Activated T-helper 17 cell treated with anti-CD3 and anti-CD28 coated beads, Interleukin-2, amount 50 U/mL, for 72 hours (primary cell): ENCODE measurements at regions not wholly inside any gene's neighbourhood (a gene's known extent, or its start where the extent isn't known, plus 50 kb on each side); places are given as distances from the start of the nearest gene placed in this dataset.

Experiments used
- ATAC-seq: fragments of 150-1000 bp; cut with Tn5 transposase; replicated peaks from 2 replicates; pipeline ENCODE4 v1.10.0; 2021; ENCODE audit warnings: mild to moderate bottlenecking, moderate library complexity
- H3K27ac Mint-ChIP-seq: one replicate; pipeline ENCODE4 v1.8.0; 2022; ENCODE audit warnings: mixed read lengths
- H3K27me3 Mint-ChIP-seq: one replicate; pipeline ENCODE4 v1.8.0; 2022; ENCODE audit warnings: mixed read lengths
- H3K36me3 Mint-ChIP-seq: one replicate; pipeline ENCODE4 v1.8.0; 2022; ENCODE audit warnings: low read depth, mild to moderate bottlenecking, mixed read lengths
- H3K4me1 Mint-ChIP-seq: one replicate; pipeline ENCODE4 v1.8.0; 2022; ENCODE audit warnings: mixed read lengths
- H3K4me3 Mint-ChIP-seq: one replicate; pipeline ENCODE4 v1.8.0; 2022; ENCODE audit warnings: mild to moderate bottlenecking, mixed read lengths
- H3K9me3 Mint-ChIP-seq: one replicate; pipeline ENCODE4 v1.8.0; 2022; ENCODE audit warnings: mixed read lengths

DNA sequence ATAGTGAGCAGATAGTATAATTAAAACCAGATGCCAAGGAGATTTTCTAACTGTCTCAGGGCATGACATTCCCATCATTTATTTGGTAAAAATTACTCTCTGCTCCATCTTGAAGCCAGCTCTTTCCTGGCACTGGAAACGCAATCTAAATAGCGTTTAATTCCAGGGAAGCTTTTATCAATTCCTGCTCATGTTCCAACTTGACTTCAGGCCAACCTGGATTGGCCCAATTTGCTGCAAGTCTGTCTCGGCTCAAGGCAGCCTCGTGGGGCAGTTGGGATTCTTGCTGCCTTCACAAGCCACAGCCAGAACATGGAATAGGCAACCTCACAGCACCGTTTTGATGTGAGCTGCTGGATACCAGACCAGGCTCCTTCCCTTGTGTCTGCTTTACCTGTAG is 1255.9 kb downstream of the TBC1D22A start:
- Mint-ChIP-seq H3K4me3 (no peak overlapping the region), H3K27me3 (peaks cover 39% of the 10 kb centered on the region), H3K36me3 (no peaks in the 10 kb centered on the region), H3K4me1 (no peaks in the 10 kb centered on the region), H3K27ac (no peak overlapping the region), H3K9me3 (peaks cover 20% of the 10 kb centered on the region)
- ATAC-seq: no peak

DNA sequence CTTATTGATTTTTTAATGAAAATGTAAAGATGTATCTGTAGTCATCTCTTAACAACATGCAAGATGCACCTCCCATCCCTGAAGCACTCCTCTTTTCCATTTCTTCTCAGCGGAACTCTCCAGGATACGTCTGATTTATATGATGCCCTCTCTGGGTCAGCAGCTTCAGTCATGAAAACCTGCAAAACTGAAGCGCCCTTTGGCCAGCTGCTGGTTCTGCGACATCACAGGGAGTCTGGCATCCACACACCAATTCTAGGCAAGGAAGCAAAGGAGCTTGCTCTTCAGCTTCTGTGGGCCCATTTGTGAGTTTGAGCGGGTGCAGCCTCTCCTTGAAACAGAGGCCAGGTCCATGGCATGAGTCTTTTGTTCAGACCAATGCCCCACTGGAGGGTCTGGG is 1253.3 kb downstream of the TBC1D22A start:
- H3K27ac Mint-ChIP-seq: no peak overlapping the region
- H3K4me3 Mint-ChIP-seq: no peak overlapping the region
- peaks cover 37% of the 10 kb centered on the region for H3K27me3 Mint-ChIP-seq
- H3K36me3 Mint-ChIP-seq: no peaks in the 10 kb centered on the region
- no peaks in the 10 kb centered on the region for H3K4me1 Mint-ChIP-seq
- ATAC-seq: no peak
- H3K9me3 Mint-ChIP-seq: peaks cover 20% of the 10 kb centered on the region

DNA sequence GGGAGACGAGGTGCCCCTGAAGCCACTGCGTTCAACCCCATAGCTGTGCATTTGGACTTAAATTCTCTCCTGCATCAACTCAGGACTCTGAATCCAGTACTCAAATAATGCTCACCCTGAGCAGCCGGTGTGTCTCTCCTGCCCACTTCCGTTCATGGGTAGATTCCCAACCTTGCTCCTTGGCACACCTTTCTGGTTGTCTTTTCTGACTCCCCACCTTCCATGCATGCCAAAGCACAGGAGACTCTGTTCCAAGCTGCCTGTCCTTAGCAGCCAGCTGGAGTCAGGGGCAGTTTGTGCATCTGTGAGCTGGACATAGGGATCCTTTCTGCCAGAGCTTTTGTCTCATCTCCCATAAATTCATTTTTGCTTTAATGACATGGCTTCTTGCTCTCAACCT is 1242.5 kb downstream of the TBC1D22A start:
- Mint-ChIP-seq H3K4me3 (no peak overlapping the region), H3K9me3 (no peaks in the 10 kb centered on the region), H3K36me3 (no peaks in the 10 kb centered on the region), H3K4me1 (no peaks in the 10 kb centered on the region), H3K27ac (no peak overlapping the region), H3K27me3 (no peaks in the 10 kb centered on the region)
- no peak for ATAC-seq

DNA sequence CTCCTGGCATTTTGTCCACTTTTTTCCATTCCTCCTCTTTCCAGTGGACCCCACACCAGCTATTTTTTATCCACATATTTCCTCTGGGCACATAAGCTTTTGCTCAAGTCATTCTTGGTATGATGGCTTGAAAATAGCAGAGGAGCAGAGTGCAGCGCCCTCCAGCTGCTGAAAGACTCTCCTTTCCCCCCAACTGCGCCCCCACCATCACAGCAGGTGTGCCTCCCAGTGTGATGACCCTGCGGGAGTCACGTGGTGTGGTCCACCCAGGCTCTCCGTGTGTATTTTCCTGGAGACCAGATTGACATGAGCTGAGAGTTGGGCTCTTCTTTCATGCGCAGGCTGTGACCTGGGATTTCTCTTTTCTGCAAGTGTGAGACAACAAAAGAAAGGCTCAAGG is 1241.6 kb downstream of the TBC1D22A start:
- no peak for ATAC-seq

DNA sequence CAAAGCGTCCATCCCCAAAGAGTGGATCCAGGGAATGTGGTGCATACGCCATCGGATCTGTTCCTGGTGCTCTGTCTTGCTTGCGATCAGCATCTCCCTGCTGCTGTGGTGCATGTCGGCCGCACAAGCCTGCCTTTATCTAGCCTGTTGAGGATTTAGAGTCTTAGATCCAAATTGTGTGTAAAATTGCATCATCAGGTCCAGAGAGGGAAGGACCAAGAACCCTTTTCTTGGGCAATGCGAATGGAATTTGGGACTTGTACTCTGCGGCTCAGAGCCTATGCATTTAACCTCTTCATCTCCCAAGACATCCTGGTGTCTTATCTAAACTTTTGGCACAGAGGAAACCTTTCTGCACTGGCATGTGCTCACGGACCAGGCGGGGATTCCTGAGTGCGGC is 1238.7 kb downstream of the TBC1D22A start:
- H3K9me3 Mint-ChIP-seq: no peaks in the 10 kb centered on the region
- H3K36me3 Mint-ChIP-seq: no peaks in the 10 kb centered on the region
- H3K27me3 Mint-ChIP-seq: no peaks in the 10 kb centered on the region
- no peaks in the 10 kb centered on the region for H3K4me1 Mint-ChIP-seq
- H3K27ac Mint-ChIP-seq: no peak overlapping the region
- no peak for ATAC-seq
- H3K4me3 Mint-ChIP-seq: no peak overlapping the region

More for the DNA sequence above, 1241.6 kb downstream of the TBC1D22A start:
- Mint-ChIP-seq H3K36me3 (no peaks in the 10 kb centered on the region), H3K4me3 (no peak overlapping the region), H3K27me3 (no peaks in the 10 kb centered on the region), H3K4me1 (no peaks in the 10 kb centered on the region), H3K9me3 (no peaks in the 10 kb centered on the region), H3K27ac (no peak overlapping the region)

DNA sequence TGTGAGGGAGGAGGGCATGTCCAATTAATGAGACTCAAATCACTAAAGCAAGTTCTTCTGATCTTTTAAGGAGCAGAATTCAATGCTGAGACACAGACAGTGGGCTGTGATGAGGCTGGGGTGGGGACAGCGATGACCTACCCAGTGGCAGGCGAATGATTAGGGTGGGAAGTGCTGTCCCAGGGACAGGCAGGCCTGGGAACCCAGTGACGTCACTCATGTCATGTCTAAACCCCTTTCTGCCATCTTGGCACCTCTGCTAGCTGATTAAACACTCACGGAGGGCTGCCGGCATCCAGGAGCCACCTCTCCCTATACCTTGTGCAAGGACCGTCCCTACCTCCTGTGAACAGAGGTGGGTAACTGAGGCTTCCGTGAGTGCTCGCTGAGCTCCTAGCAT is 1235.2 kb downstream of the TBC1D22A start:
- H3K9me3 Mint-ChIP-seq: no peaks in the 10 kb centered on the region
- peaks cover 8% of the 10 kb centered on the region for H3K27me3 Mint-ChIP-seq
- no peaks in the 10 kb centered on the region for H3K36me3 Mint-ChIP-seq
- no peak for ATAC-seq
- H3K4me1 Mint-ChIP-seq: no peaks in the 10 kb centered on the region
- no peak overlapping the region for H3K27ac Mint-ChIP-seq
- H3K4me3 Mint-ChIP-seq: no peak overlapping the region

DNA sequence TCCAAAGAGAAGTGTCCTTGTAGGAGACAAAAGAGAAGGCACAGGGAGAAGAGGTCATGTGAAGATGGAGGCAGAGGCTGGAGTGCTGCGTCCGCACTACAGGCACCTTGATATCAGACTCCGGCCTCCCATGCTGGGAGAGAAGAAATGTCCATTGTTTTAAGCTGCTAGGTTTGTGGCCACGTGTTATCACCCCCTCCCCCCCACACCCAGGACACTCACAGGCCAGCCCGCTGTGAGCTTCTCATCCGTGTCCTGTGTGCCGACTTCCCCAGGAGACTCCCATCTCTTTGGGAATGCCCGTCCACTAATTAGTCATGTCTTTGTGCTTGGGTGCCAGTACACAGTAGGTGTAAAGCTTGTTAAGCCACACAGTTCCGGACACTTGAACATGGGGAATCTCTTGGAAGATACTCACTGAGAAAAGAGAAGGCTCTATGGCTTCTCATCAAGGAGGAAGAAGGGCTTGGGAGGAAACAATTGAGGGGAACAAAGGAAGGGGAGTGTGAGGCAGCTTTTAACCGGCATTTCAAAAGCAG is 1234.7 kb downstream of the TBC1D22A start:
- no peak for ATAC-seq
- H3K4me1 Mint-ChIP-seq: no peaks in the 10 kb centered on the region
- H3K4me3 Mint-ChIP-seq: no peak overlapping the region
- no peaks in the 10 kb centered on the region for H3K9me3 Mint-ChIP-seq
- no peaks in the 10 kb centered on the region for H3K36me3 Mint-ChIP-seq
- no peak overlapping the region for H3K27ac Mint-ChIP-seq
- peaks cover 8% of the 10 kb centered on the region for H3K27me3 Mint-ChIP-seq

DNA sequence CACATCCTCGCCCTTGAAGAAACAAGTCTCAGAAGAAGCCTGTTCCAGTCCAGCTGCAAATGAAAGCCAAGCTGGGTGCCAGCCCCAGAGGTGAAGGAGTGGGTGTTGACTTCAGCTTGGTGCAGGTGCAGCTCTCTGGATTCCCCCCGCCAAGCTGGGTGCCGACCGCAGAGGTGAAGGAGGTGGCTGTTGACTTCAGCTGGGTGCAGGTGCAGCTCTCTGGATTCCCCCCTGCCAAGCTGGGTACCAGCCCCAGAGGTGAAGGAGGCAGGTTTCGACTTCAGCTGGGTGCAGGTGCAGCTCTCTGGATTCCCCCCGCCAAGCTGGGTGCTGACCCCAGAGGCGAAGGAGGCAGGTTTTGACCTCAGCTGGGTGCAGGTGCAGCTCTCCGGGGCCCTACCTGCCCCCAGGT is 1234.0 kb downstream of the TBC1D22A start:
- Mint-ChIP-seq H3K27me3 (peaks cover 8% of the 10 kb centered on the region), H3K4me3 (no peak overlapping the region)

DNA sequence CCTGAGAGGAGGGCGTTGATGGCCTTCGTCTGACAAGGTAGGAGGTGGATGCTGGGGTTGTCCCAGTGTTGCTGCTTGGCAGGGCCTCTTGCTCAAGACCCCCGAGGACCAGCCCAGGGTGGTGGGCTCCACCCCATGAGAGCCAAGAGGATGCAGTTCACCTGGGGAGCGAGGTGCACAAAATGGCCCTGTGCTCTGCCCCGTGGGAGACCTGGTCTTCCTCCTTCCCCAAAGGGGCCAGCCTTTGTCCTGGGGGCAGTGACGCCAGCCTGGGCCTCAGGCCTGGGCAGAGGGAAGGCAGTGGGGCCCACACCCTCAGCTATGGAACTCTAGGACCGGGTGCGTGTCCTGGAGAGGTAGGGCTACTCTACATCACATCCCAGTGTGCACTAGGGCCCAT is 1233.3 kb downstream of the TBC1D22A start:
- H3K9me3 Mint-ChIP-seq: no peaks in the 10 kb centered on the region
- no peaks in the 10 kb centered on the region for H3K36me3 Mint-ChIP-seq
- no peaks in the 10 kb centered on the region for H3K4me1 Mint-ChIP-seq
- peaks cover 11% of the 10 kb centered on the region for H3K27me3 Mint-ChIP-seq
- no peak overlapping the region for H3K27ac Mint-ChIP-seq
- no peak overlapping the region for H3K4me3 Mint-ChIP-seq
- ATAC-seq: no peak

More for the DNA sequence above, 1234.0 kb downstream of the TBC1D22A start:
- Mint-ChIP-seq H3K36me3 (no peaks in the 10 kb centered on the region), H3K9me3 (no peaks in the 10 kb centered on the region), H3K4me1 (no peaks in the 10 kb centered on the region), H3K27ac (no peak overlapping the region)
- ATAC-seq: no peak

DNA sequence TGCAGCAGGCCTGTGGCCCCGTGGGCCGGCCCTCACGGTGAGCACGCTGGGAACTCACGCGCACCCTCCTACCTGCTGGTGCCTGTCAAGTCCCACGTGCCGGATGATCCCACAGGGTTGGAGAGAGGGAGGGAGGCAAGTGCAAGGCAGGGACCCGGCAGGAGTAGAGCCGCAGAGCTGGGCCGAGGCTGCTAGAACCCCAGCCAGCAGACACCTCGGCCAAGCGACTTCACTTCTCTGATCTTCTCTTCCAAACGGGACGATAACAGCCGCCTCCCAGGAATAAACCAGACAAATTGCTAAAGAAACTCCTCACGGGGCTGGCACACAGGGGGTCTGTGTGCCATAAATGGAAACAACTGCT is 1232.8 kb downstream of the TBC1D22A start:
- H3K4me3 Mint-ChIP-seq: no peak overlapping the region
- ATAC-seq: no peak
- no peaks in the 10 kb centered on the region for H3K36me3 Mint-ChIP-seq
- no peak overlapping the region for H3K27ac Mint-ChIP-seq
- no peaks in the 10 kb centered on the region for H3K9me3 Mint-ChIP-seq
- no peaks in the 10 kb centered on the region for H3K4me1 Mint-ChIP-seq
- peaks cover 11% of the 10 kb centered on the region for H3K27me3 Mint-ChIP-seq

DNA sequence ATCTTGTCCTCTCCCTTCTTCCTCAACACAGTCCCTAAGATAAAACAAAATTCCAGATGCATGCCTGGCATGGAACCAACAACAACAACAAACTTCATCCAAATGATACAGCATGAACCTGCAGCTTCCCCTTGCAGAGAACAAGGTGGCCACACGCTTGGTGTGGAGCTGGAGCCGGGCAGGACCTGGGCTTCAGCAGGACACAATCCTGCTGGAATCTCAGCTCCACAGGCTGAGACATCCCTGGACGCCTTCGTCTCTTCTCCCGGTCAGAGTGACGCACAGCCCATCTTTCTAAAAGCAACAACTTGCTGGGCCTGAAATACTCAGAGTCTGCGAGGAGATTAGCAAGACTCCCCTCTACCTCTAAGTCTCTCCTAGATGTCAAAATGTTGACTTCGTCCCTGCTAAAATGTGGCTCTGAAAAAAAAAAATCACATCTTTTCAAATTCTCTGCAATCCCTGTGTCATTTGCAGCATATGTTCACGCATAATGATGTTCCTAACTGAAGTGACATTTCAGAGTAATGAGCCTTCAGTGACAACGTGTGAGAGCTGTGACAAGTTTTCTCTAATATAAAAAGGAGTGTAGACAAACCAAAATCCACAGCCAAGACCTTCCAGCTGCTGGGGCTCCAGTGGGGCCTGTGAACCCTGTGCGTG is 1232.3 kb downstream of the TBC1D22A start:
- no peak overlapping the region for H3K4me3 Mint-ChIP-seq
- no peaks in the 10 kb centered on the region for H3K4me1 Mint-ChIP-seq
- H3K36me3 Mint-ChIP-seq: no peaks in the 10 kb centered on the region
- no peak overlapping the region for H3K27ac Mint-ChIP-seq
- peaks cover under 1% of the 10 kb centered on the region for H3K9me3 Mint-ChIP-seq
- peaks cover 11% of the 10 kb centered on the region for H3K27me3 Mint-ChIP-seq
- ATAC-seq: no peak

DNA sequence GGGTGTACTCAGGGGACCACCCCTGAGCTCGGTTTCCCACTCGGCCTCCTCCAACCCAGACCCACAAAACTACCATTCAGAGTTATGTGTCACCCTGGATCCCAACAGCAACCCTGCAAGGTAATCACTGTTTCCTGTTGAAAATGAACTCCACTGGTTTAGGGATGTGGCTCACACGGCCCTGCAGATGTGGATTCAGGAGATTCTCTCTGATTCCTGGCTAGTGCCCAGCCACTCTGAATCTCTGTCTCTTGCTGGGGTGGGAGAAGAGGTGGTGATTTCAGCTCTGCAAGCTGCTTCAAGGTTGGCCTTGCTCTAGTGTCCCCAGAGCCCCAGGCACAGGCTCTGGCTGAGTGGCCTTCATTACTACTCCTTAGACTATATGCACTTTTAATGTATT is 1231.6 kb downstream of the TBC1D22A start:
- peaks cover 11% of the 10 kb centered on the region for H3K27me3 Mint-ChIP-seq
- no peak for ATAC-seq
- H3K27ac Mint-ChIP-seq: no peak overlapping the region
- H3K4me1 Mint-ChIP-seq: no peaks in the 10 kb centered on the region
- H3K4me3 Mint-ChIP-seq: no peak overlapping the region
- no peaks in the 10 kb centered on the region for H3K36me3 Mint-ChIP-seq
- H3K9me3 Mint-ChIP-seq: peaks cover 5% of the 10 kb centered on the region

DNA sequence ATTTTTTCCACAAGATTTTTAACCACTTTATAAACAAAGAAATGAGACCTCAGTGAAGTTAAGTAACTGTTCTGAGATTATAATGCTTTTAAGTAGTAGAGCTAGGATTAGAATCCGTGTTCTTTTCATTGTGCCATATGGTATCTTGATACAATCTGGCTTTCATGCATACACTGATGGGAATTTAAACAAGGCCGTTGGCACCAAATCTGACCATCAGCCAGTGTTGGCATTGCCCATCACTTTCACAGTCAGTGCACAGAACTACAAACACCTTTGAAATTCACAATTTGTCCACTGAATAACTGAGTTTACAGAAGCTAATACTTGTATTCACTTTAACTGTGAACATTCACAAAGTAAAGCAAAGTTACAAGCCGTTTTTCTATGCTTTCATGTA is 1228.0 kb downstream of the TBC1D22A start:
- no peak for ATAC-seq
- no peaks in the 10 kb centered on the region for H3K4me1 Mint-ChIP-seq
- H3K4me3 Mint-ChIP-seq: no peak overlapping the region
- no peaks in the 10 kb centered on the region for H3K36me3 Mint-ChIP-seq
- no peak overlapping the region for H3K27ac Mint-ChIP-seq
- H3K9me3 Mint-ChIP-seq: peaks cover 14% of the 10 kb centered on the region
- peaks cover 33% of the 10 kb centered on the region for H3K27me3 Mint-ChIP-seq

DNA sequence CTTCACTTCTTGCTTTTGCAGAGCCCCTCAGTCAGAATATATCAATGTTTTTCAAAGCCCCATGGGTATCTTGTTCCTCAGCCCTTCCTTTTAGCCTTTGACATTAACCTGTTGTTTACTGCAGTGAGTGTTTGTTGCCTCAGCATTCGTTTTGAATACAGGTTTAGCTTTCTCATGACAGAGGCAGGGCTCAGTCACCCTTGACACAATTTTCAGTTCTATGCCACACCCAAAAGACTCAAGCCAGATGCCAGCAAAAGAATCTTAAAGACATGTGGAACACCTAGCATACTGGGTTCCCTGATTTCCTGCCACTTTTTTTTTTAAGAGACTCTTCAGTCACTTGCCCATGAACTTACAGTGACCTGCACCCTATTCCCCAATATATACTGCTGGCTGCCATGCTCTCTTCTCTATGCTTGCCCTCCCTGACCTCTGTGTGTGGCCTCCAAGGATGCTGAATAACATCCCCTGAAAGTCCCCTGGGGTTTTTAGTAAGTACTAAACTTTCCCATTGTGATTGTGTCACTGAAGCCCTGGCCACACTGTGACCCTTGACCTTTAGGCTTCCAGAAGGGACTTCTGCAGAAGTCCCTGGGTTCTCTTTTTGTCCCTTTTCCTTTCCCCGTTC is 1225.5 kb downstream of the TBC1D22A start:
- Mint-ChIP-seq H3K27me3 (peaks cover 33% of the 10 kb centered on the region), H3K36me3 (no peaks in the 10 kb centered on the region), H3K4me1 (no peaks in the 10 kb centered on the region), H3K4me3 (no peak overlapping the region), H3K9me3 (peaks cover 14% of the 10 kb centered on the region), H3K27ac (no peak overlapping the region)
- ATAC-seq: no peak

DNA sequence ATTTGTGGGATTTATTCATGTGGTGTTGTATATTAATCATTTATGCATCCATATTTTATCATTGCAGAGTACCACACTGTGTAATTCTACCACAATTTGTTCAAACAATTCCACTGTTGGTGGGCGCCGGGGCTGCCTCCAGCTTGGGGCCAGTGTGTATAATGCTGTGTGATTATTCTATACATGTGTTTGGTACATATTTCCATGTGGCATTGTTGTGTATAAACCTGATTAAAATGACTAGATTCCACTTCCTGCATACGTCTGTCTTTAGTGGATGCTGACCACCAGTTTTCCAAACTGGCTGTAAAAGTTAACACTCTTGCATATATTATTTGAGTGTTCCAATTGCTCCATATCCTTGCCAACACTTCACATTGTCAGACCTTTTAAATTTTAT is 1213.8 kb downstream of the TBC1D22A start:
- no peak for ATAC-seq
- Mint-ChIP-seq H3K27me3 (peaks cover 7% of the 10 kb centered on the region), H3K4me3 (no peak overlapping the region), H3K9me3 (peaks cover 8% of the 10 kb centered on the region), H3K36me3 (no peaks in the 10 kb centered on the region), H3K4me1 (no peaks in the 10 kb centered on the region), H3K27ac (no peak overlapping the region)
